ENCODE measurements at regions not wholly inside any gene's neighbourhood (a gene's known extent, or its start where the extent isn't known, plus 50 kb on each side); places are given as distances from the start of the nearest gene placed in this dataset.

GRCh38 chr3:24756101-24756888, 261.6 kb upstream of the THRB start:
- 86 to 92% methylated on average over 1 to 4 of the region's 4 CpGs for WGBS, 2 experiments (ENCODE audit: insufficient coverage in 1 of 2, insufficient read length in 1 of 2)
- H3K27me3 Mint-ChIP-seq (ENCODE audit: insufficient read depth), result peaks cover 2% of the 10 kb centered on the region
- no peak for TF ChIP-seq CTCF (conservative IDR thresholded peaks at IDR 0.05)
- Histone ChIP-seq H3K27ac (ENCODE audit: low read depth, low read length) (peak overlapping the region; percentile 42), H3K9me3 (ENCODE audit: control insufficient read depth, low read length) (no peaks in the 10 kb centered on the region), H3K9ac (ENCODE audit: extremely low read depth, low read length, poor library complexity, severe bottlenecking) (no peak overlapping the region), H3K27me3 (ENCODE audit: control insufficient read depth, insufficient read depth, low read length, poor library complexity, severe bottlenecking) (no peaks in the 10 kb centered on the region), H3K4me3 (ENCODE audit: low read length) (no peak overlapping the region), H3K36me3 (ENCODE audit: control insufficient read depth, insufficient read depth, low read length) (no peaks in the 10 kb centered on the region), H3K4me1 (ENCODE audit: control insufficient read depth, insufficient read depth, low read length) (no peaks in the 10 kb centered on the region)
- H3K4me3 Mint-ChIP-seq, result no peak overlapping the region
- H3K36me3 Mint-ChIP-seq (ENCODE audit: low read depth), result no peaks in the 10 kb centered on the region
- DNase-seq, result no peak
- H3K4me1 Mint-ChIP-seq, result peaks cover 6% of the 10 kb centered on the region
- no peaks in the 10 kb centered on the region for H3K9me3 Mint-ChIP-seq
- H3K27ac Mint-ChIP-seq, result no peak overlapping the region

GRCh38 chr3:24763393-24763792, 268.7 kb upstream of the THRB start:
- TF ChIP-seq CTCF (conservative IDR thresholded peaks at IDR 0.05), result no peak
- Histone ChIP-seq H3K9ac (ENCODE audit: extremely low read depth, low read length, poor library complexity, severe bottlenecking) (no peak overlapping the region), H3K4me3 (ENCODE audit: low read length) (no peak overlapping the region), H3K9me3 (ENCODE audit: control insufficient read depth, low read length) (no peaks in the 10 kb centered on the region), H3K36me3 (ENCODE audit: control insufficient read depth, insufficient read depth, low read length) (no peaks in the 10 kb centered on the region), H3K27ac (ENCODE audit: low read depth, low read length) (no peak overlapping the region), H3K27me3 (ENCODE audit: control insufficient read depth, insufficient read depth, low read length, poor library complexity, severe bottlenecking) (no peaks in the 10 kb centered on the region), H3K4me1 (ENCODE audit: control insufficient read depth, insufficient read depth, low read length) (no peaks in the 10 kb centered on the region)
- H3K4me1 Mint-ChIP-seq, result no peaks in the 10 kb centered on the region
- WGBS, 2 experiments (ENCODE audit: insufficient coverage in 1 of 2, insufficient read length in 1 of 2), result 92 to 95% methylated on average over 6 to 11 of the region's 11 CpGs
- H3K27ac Mint-ChIP-seq, result no peak overlapping the region
- no peaks in the 10 kb centered on the region for H3K27me3 Mint-ChIP-seq (ENCODE audit: insufficient read depth)
- no peaks in the 10 kb centered on the region for H3K9me3 Mint-ChIP-seq
- no peak overlapping the region for H3K4me3 Mint-ChIP-seq
- DNase-seq, result no peak
- no peaks in the 10 kb centered on the region for H3K36me3 Mint-ChIP-seq (ENCODE audit: low read depth)

- Mint-ChIP-seq H3K36me3 (ENCODE audit: low read depth) (no peaks in the 10 kb centered on the region), H3K9me3 (no peaks in the 10 kb centered on the region), H3K4me3 (no peak overlapping the region), H3K27me3 (ENCODE audit: insufficient read depth) (no peaks in the 10 kb centered on the region), H3K4me1 (no peaks in the 10 kb centered on the region), H3K27ac (no peak overlapping the region)
- Histone ChIP-seq H3K36me3 (ENCODE audit: control insufficient read depth, insufficient read depth, low read length) (no peaks in the 10 kb centered on the region), H3K4me1 (ENCODE audit: control insufficient read depth, insufficient read depth, low read length) (no peaks in the 10 kb centered on the region), H3K9ac (ENCODE audit: extremely low read depth, low read length, poor library complexity, severe bottlenecking) (no peak overlapping the region), H3K27me3 (ENCODE audit: control insufficient read depth, insufficient read depth, low read length, poor library complexity, severe bottlenecking) (no peaks in the 10 kb centered on the region), H3K9me3 (ENCODE audit: control insufficient read depth, low read length) (no peaks in the 10 kb centered on the region), H3K4me3 (ENCODE audit: low read length) (no peak overlapping the region), H3K27ac (ENCODE audit: low read depth, low read length) (no peak overlapping the region)
- TF ChIP-seq CTCF (conservative IDR thresholded peaks at IDR 0.05), result no peak
- DNase-seq, result no peak
- WGBS, 2 experiments (ENCODE audit: insufficient coverage in 1 of 2, insufficient read length in 1 of 2), result 88% methylated on average over 1 of the region's 3 CpGs; no CpG with 5 or more reads in 1 of the 2 experiments
These were observed 269.7 kb upstream of the THRB start for GRCh38 chr3:24764236-24764915.

Measured in endodermal cell (in vitro differentiated cells).